HepG2 (cell line): ENCODE measurements at regions not wholly inside any gene's neighbourhood (a gene's known extent, or its start where the extent isn't known, plus 50 kb on each side); places are given as distances from the start of the nearest gene placed in this dataset.

Source experiments
- ATAC-seq: fragments of 200-7000 bp; cut with Tn5 transposase; 3 replicates; pipeline ENCODE4 v1.9.1; 2020; ENCODE audit warnings: mild to moderate bottlenecking, moderate library complexity
- BruUV-seq: library from RNA; stranded (reverse); fragments of 400-500 nt; replicated peaks from 2 replicates; lab custom pipeline; 2021; lab: Mats Ljungman, UMichigan
- CTCF ChIA-PET: fragments of 300-600 bp; formaldehyde crosslinking; extraction: SDS; loops from one replicate; lab custom pipeline; 2021; ENCODE audit warnings: low total read pairs, inconsistent platforms, low intra/inter-chr PET ratio; lab: Yijun Ruan, JAX
- POLR2A ChIA-PET: fragments of 350-600 bp; sonication (Branson Sonifier 250); formaldehyde crosslinking; loops from one replicate; lab custom pipeline; 2020; ENCODE audit warnings: antibody characterized with exemption, inconsistent platforms; lab: Yijun Ruan, JAX
- DNase-seq: peaks from one replicate; pipeline ENCODE4 v3.0.0-alpha.2; 2015; ENCODE audit warnings: low spot score
- FAIRE-seq: peaks from 3 replicates; lab custom pipeline; 2011; peaks lifted over from hg19 to GRCh38; lab: Jason Lieb, UNC
- H2AFZ ChIP-seq: one replicate; pipeline ENCODE4 v1.6.1; 2011; ENCODE audit warnings: low read length, inconsistent platforms
- H3K27ac ChIP-seq: fragments of 300-600 bp; 3 replicates; pipeline ENCODE4 v1.8.0; 2011; ENCODE audit warnings: mixed run types, mild to moderate bottlenecking, mixed read lengths, low read length, inconsistent platforms; ENCODE audit not compliant: insufficient read depth; ENCODE audit errors: extremely low read length
- H3K27me3 ChIP-seq, 2 experiments: fragments of 200-600 bp in 1 of 2; 2 replicates in 1 of 2; 3 replicates in 1 of 2; pipeline versions ENCODE4 v1.6.0 to v1.8.0; 2011; ENCODE audit warnings: low read length in 2 of 2, mild to moderate bottlenecking in 2 of 2, moderate library complexity in 2 of 2, inconsistent platforms in 1 of 2; ENCODE audit not compliant: insufficient read depth in 2 of 2, control insufficient read depth in 1 of 2
- H3K36me3 ChIP-seq, 2 experiments: fragments of 200-600 bp in 1 of 2; replicated peaks in 1 of 2; 2 replicates in 1 of 2; 3 replicates in 1 of 2; pipeline versions ENCODE4 v1.5.1 to v1.8.0; 2011; ENCODE audit warnings: low read length in 2 of 2, inconsistent platforms in 1 of 2; ENCODE audit not compliant: insufficient read depth in 2 of 2, control insufficient read depth in 1 of 2
- H3K4me1 ChIP-seq: 2 replicates; pipeline ENCODE4 v1.5.1; 2012; ENCODE audit warnings: low read length, inconsistent platforms; ENCODE audit not compliant: insufficient read depth
- H3K4me2 ChIP-seq: 2 replicates; pipeline ENCODE4 v1.6.0; 2011; ENCODE audit warnings: low read depth, low read length, inconsistent platforms
- H3K4me3 ChIP-seq, 3 experiments: fragments of 200-600 bp in 1 of 3; sonication (generic), shearing (Covaris generic) in 1 of 3; replicated peaks in 1 of 3; 2 replicates each; pipeline ENCODE4 v1.5.1; 2011 to 2016; ENCODE audit warnings: low read length in 3 of 3, inconsistent platforms in 2 of 3, low read depth in 2 of 3, mild to moderate bottlenecking in 2 of 3, control low read depth in 1 of 3, mixed read lengths in 1 of 3; ENCODE audit not compliant: insufficient read depth in 1 of 3
- H3K79me2 ChIP-seq: one replicate; pipeline ENCODE4 v1.6.1; 2011; ENCODE audit warnings: low read length, inconsistent platforms; ENCODE audit not compliant: insufficient read depth
- H3K9ac ChIP-seq: 2 replicates; pipeline ENCODE4 v1.6.0; 2011; ENCODE audit warnings: mild to moderate bottlenecking, low read depth, low read length, inconsistent platforms; ENCODE audit not compliant: insufficient read depth
- H3K9me3 ChIP-seq: 2 replicates; pipeline ENCODE4 v1.5.1; 2012; ENCODE audit warnings: mild to moderate bottlenecking, low read length
- H4K20me1 ChIP-seq: 2 replicates; pipeline ENCODE4 v1.6.0; 2011; ENCODE audit warnings: inconsistent platforms, mild to moderate bottlenecking, low read length, moderate library complexity; ENCODE audit not compliant: insufficient read depth
- ATF7-NPFF ChIP-seq: sonication (generic); formaldehyde crosslinking; IDR thresholded peaks from 2 replicates; pipeline ENCODE4 v1.8.1; 2023; ENCODE audit warnings: mild to moderate bottlenecking, low read depth, missing genetic modification reagents, moderate library complexity
- CCAR2 ChIP-seq: fragments of 200-400 bp; formaldehyde crosslinking; optimal IDR thresholded peaks from 2 replicates; pipeline ENCODE3; 2018; ENCODE audit warnings: low read depth, mild to moderate bottlenecking, low read length, moderate library complexity
- CTCF ChIP-seq: sonication (generic); formaldehyde crosslinking; IDR thresholded peaks from 2 replicates; pipeline ENCODE4 v1.5.0; 2020; ENCODE audit warnings: mild to moderate bottlenecking, missing genetic modification reagents, moderate library complexity
- HOXA9 ChIP-seq: sonication (generic); formaldehyde crosslinking; IDR thresholded peaks from 2 replicates; pipeline ENCODE4 v1.8.1; 2022; ENCODE audit warnings: missing genetic modification reagents, mild to moderate bottlenecking, moderate library complexity, borderline replicate concordance
- NRL ChIP-seq: sonication (generic); formaldehyde crosslinking; IDR thresholded peaks from 2 replicates; pipeline ENCODE4 v1.5.0; 2020; ENCODE audit warnings: missing genetic modification reagents, mild to moderate bottlenecking, moderate library complexity, borderline replicate concordance
- RXRA ChIP-seq: sonication (generic); formaldehyde crosslinking; IDR thresholded peaks from 2 replicates; pipeline ENCODE4 v1.5.1; 2020; ENCODE audit warnings: missing genetic modification reagents
- ZNF460 ChIP-seq: sonication (generic); formaldehyde crosslinking; IDR thresholded peaks from 2 replicates; pipeline ENCODE4 v1.5.1; 2020; ENCODE audit warnings: missing genetic modification reagents, mild to moderate bottlenecking, borderline replicate concordance
- ZNF781 ChIP-seq: sonication (generic); formaldehyde crosslinking; IDR thresholded peaks from 2 replicates; pipeline ENCODE4 v1.5.1; 2020; ENCODE audit warnings: borderline replicate concordance, mild to moderate bottlenecking, missing genetic modification reagents; ENCODE audit errors: not compliant biosample characterization
- WGBS: methylation state at CpG from one replicate; pipeline ENCODE4 v1.1.6; 2017; ENCODE audit warnings: low lambda C conversion rate; 5-methylcytosine and 5-hydroxymethylcytosine counted together
- in situ Hi-C: cut with HindIII; loops from 2 replicates; pipeline ENCODE4 v1.10.0; 2017; ENCODE audit warnings: low pct_unique_long_range_greater_than_20kb; ENCODE audit not compliant: extremely low pct_ligation_motif_present
- intact Hi-C: fragments of 100-400 bp; cut with micrococcal nuclease; formaldehyde crosslinking; loops from one replicate; pipeline ENCODE4 v1.10.0; 2022; ENCODE audit not compliant: unreplicated experiment
- TF ChIP-seq, protein P1 (sequence below): sonication (generic); formaldehyde crosslinking; IDR thresholded peaks from 2 replicates; pipeline ENCODE4 v1.5.1; 2020; ENCODE audit warnings: missing genetic modification reagents, mild to moderate bottlenecking, borderline replicate concordance
- TF ChIP-seq, protein P2 (sequence below): sonication (generic); formaldehyde crosslinking; IDR thresholded peaks from 2 replicates; pipeline ENCODE4 v1.9.0; 2021; ENCODE audit warnings: missing genetic modification reagents, borderline replicate concordance

DNA sequence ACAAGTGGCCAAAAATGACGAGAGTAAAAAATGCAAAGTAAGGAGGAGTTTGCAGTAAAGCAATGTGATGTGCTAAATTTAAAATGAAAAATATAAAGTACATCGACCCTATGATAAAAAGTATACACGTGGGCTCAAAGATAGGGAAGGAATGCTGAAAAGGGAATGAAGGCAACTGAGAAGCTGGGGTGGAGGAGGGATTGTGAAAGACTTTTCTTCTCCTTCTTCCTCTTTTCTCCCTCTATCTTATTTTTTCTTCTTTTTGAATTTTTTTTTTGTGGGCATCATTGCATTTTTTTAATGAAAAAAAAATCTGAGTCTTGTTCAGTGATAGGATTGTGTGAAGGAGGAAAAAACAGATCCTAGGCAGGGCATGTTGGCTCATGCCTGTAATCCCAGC lies 57.6 kb upstream of the STK17B start (continued):
- no peak for TF ChIP-seq ATF7-NPFF (CRISPR knock-in tag)
- TF ChIP-seq, all 625 proteins: peak for 0

GRCh38 chr2:196230061-196230854 lies 58.9 kb upstream of the STK17B start:
- 34% methylated on average over 13 of the region's 13 CpGs for WGBS
- Histone ChIP-seq H3K9ac (no peak overlapping the region), H3K79me2 (no peaks in the 10 kb centered on the region), H3K4me2 (no peak overlapping the region), H3K27ac (no peak overlapping the region), H3K4me1 (no peaks in the 10 kb centered on the region), H4K20me1 (no peaks in the 10 kb centered on the region)
- BruUV-seq, result no TSS peak
- FAIRE-seq, result no peak
- intact Hi-C loops, result no loop called here
- POLR2A ChIA-PET, result no interaction called here
- TF ChIP-seq ZNF781 (CRISPR knock-in tag), result no peak
- TF ChIP-seq ZNF460 (CRISPR knock-in tag), result no peak
- TF ChIP-seq, protein P1, sequence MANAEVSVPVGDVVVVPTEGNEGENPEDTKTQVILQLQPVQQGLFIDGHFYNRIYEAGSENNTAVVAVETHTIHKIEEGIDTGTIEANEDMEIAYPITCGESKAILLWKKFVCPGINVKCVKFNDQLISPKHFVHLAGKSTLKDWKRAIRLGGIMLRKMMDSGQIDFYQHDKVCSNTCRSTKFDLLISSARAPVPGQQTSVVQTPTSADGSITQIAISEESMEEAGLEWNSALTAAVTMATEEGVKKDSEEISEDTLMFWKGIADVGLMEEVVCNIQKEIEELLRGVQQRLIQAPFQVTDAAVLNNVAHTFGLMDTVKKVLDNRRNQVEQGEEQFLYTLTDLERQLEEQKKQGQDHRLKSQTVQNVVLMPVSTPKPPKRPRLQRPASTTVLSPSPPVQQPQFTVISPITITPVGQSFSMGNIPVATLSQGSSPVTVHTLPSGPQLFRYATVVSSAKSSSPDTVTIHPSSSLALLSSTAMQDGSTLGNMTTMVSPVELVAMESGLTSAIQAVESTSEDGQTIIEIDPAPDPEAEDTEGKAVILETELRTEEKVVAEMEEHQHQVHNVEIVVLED (CRISPR knock-in tag), result no peak
- no peak for TF ChIP-seq RXRA (CRISPR knock-in tag)
- no peak for TF ChIP-seq CCAR2
- TF ChIP-seq CTCF (CRISPR knock-in tag), result no peak
- TF ChIP-seq, protein P2, sequence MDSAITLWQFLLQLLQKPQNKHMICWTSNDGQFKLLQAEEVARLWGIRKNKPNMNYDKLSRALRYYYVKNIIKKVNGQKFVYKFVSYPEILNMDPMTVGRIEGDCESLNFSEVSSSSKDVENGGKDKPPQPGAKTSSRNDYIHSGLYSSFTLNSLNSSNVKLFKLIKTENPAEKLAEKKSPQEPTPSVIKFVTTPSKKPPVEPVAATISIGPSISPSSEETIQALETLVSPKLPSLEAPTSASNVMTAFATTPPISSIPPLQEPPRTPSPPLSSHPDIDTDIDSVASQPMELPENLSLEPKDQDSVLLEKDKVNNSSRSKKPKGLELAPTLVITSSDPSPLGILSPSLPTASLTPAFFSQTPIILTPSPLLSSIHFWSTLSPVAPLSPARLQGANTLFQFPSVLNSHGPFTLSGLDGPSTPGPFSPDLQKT (CRISPR knock-in tag), result no peak
- no peak for TF ChIP-seq NRL (CRISPR knock-in tag)
- no peak for TF ChIP-seq HOXA9 (CRISPR knock-in tag)
- TF ChIP-seq, all 625 proteins: peak for 0
- no peaks in the 10 kb centered on the region; a peak in 1 of 5 replicates for H3K27me3 ChIP-seq
- no peaks in the 10 kb centered on the region for H3K36me3 ChIP-seq
- no peak overlapping the region for H3K4me3 ChIP-seq
- CTCF ChIA-PET, result no interaction called here
- no peaks in the 10 kb centered on the region for H3K9me3 ChIP-seq
- no peak for DNase-seq
- H2AFZ ChIP-seq, result no peak overlapping the region
- ATAC-seq, result no peak
- in situ Hi-C loops, result no loop called here
